GM18517 (cell line): ENCODE measurements at regions not wholly inside any gene's neighbourhood (a gene's known extent, or its start where the extent isn't known, plus 50 kb on each side); places are given as distances from the start of the nearest gene placed in this dataset.
"Not testable (repeated sequence)": the region's sequence is repeated elsewhere in the genome, so short reads cannot be mapped to it uniquely, and the experiment has no call there.

Experiments used
- ATAC-seq: cut with Tn5 transposase; IDR thresholded peaks from one replicate; pipeline ENCODE4 v1.9.1; 2021; ENCODE audit warnings: mild to moderate bottlenecking, moderate library complexity; ENCODE audit not compliant: unreplicated experiment

- no peak for ATAC-seq
Measured at GRCh38 chr3:80770106-80771074, 991.1 kb downstream of the GBE1 start.

GRCh38 chr3:80769683-80770082 is 991.8 kb downstream of the GBE1 start:
- ATAC-seq, result no peak

GRCh38 chr3:80767604-80768003 is 993.8 kb downstream of the GBE1 start:
- no peak for ATAC-seq

- ATAC-seq, result no peak
Measured at GRCh38 chr3:80754969-80755368, 987.2 kb upstream of the ROBO1 start.

- ATAC-seq, result no peak
Measured at GRCh38 chr3:80753021-80753420, 985.2 kb upstream of the ROBO1 start.

- no peak for ATAC-seq
Measured at GRCh38 chr3:80750637-80751036, 982.8 kb upstream of the ROBO1 start.

- no peak for ATAC-seq
Measured at GRCh38 chr3:80734920-80735319, 967.1 kb upstream of the ROBO1 start.

GRCh38 chr3:80734483-80734882 is 966.7 kb upstream of the ROBO1 start:
- ATAC-seq, result no peak

- ATAC-seq, result no peak
Measured at GRCh38 chr3:80733522-80734176, 965.9 kb upstream of the ROBO1 start.

- ATAC-seq, result not testable (repeated sequence)
Measured at GRCh38 chr3:80727561-80727960, 959.8 kb upstream of the ROBO1 start.

- not testable (repeated sequence) for ATAC-seq
Measured at GRCh38 chr3:80709597-80710322, 942.0 kb upstream of the ROBO1 start.

GRCh38 chr3:80705290-80705689 is 937.5 kb upstream of the ROBO1 start:
- ATAC-seq, result no peak

- no peak for ATAC-seq
Measured at GRCh38 chr3:80701349-80701748, 933.6 kb upstream of the ROBO1 start.

GRCh38 chr3:80697291-80697690 is 929.5 kb upstream of the ROBO1 start:
- ATAC-seq, result no peak

GRCh38 chr3:80696280-80696679 is 928.5 kb upstream of the ROBO1 start:
- ATAC-seq, result no peak

- no peak for ATAC-seq
Measured at GRCh38 chr3:80688814-80689213, 921.0 kb upstream of the ROBO1 start.

GRCh38 chr3:80682951-80683350 is 915.2 kb upstream of the ROBO1 start:
- no peak for ATAC-seq

GRCh38 chr3:80682235-80682634 is 914.4 kb upstream of the ROBO1 start:
- ATAC-seq, result no peak

GRCh38 chr3:80677796-80678195 is 910.0 kb upstream of the ROBO1 start:
- ATAC-seq, result no peak

GRCh38 chr3:80676866-80677265 is 909.1 kb upstream of the ROBO1 start:
- ATAC-seq, result no peak

GRCh38 chr3:80676261-80676660 is 908.5 kb upstream of the ROBO1 start:
- ATAC-seq, result no peak
